GM18868 (cell line): ENCODE measurements at regions not wholly inside any gene's neighbourhood (a gene's known extent, or its start where the extent isn't known, plus 50 kb on each side); places are given as distances from the start of the nearest gene placed in this dataset.
A peak's percentile ranks its signal among the peaks of the same experiment; 100 is the strongest.

Source experiments
- ATAC-seq: cut with Tn5 transposase; IDR thresholded peaks from one replicate; pipeline ENCODE4 v1.9.1; 2021; ENCODE audit warnings: mild to moderate bottlenecking, moderate library complexity; ENCODE audit not compliant: unreplicated experiment

- ATAC-seq: no peak
Observed at GRCh38 chr17:12521416-12521815, 144.3 kb upstream of the MYOCD start.

GRCh38 chr17:12522336-12522735 is 143.4 kb upstream of the MYOCD start:
- ATAC-seq: no peak

- ATAC-seq: no peak
Observed at GRCh38 chr17:12522743-12523183, 142.9 kb upstream of the MYOCD start.

GRCh38 chr17:12523244-12523643 is 142.4 kb upstream of the MYOCD start:
- no peak for ATAC-seq

GRCh38 chr17:12528036-12528435 is 137.7 kb upstream of the MYOCD start:
- no peak for ATAC-seq

GRCh38 chr17:12530161-12530560 is 135.5 kb upstream of the MYOCD start:
- no peak for ATAC-seq

GRCh38 chr17:12536021-12536420 is 129.7 kb upstream of the MYOCD start:
- ATAC-seq: no peak

- ATAC-seq: no peak
Observed at GRCh38 chr17:12536472-12536871, 129.2 kb upstream of the MYOCD start.

GRCh38 chr17:12537436-12537835 is 128.3 kb upstream of the MYOCD start:
- no peak for ATAC-seq

- no peak for ATAC-seq
Observed at GRCh38 chr17:12538003-12538402, 127.7 kb upstream of the MYOCD start.

GRCh38 chr17:12545877-12546513 is 119.7 kb upstream of the MYOCD start:
- peak; percentile 89 for ATAC-seq

- ATAC-seq: no peak
Observed at GRCh38 chr17:12546983-12547382, 118.7 kb upstream of the MYOCD start.

- ATAC-seq: no peak
Observed at GRCh38 chr17:12547831-12548230, 117.9 kb upstream of the MYOCD start.

- no peak for ATAC-seq
Observed at GRCh38 chr17:12548558-12548957, 117.1 kb upstream of the MYOCD start.

- no peak for ATAC-seq
Observed at GRCh38 chr17:12549499-12550041, 116.1 kb upstream of the MYOCD start.

- ATAC-seq: no peak
Observed at GRCh38 chr17:12553625-12554024, 112.1 kb upstream of the MYOCD start.

- no peak for ATAC-seq
Observed at GRCh38 chr17:12554251-12554650, 111.4 kb upstream of the MYOCD start.

- ATAC-seq: no peak
Observed at GRCh38 chr17:12566291-12566690, 99.4 kb upstream of the MYOCD start.

GRCh38 chr17:12567077-12568053 is 98.3 kb upstream of the MYOCD start:
- ATAC-seq: no peak

GRCh38 chr17:12568358-12569251 is 97.1 kb upstream of the MYOCD start:
- ATAC-seq: no peak

- ATAC-seq: no peak
Observed at GRCh38 chr17:12571606-12572005, 94.1 kb upstream of the MYOCD start.
